K562 (cell line): ENCODE measurements at regions not wholly inside any gene's neighbourhood (a gene's known extent, or its start where the extent isn't known, plus 50 kb on each side); places are given as distances from the start of the nearest gene placed in this dataset.

Experiments
- ATAC-seq: fragments of 200-7000 bp; cut with Tn5 transposase; 3 replicates; pipeline ENCODE4 v1.9.1; 2020; ENCODE audit warnings: moderate library complexity
- BruUV-seq: library from RNA; stranded (reverse); fragments of 400-500 nt; replicated peaks from 2 replicates; lab custom pipeline; 2021; lab: Mats Ljungman, UMichigan
- CTCF ChIA-PET: fragments of 300-600 bp; formaldehyde crosslinking; extraction: SDS; loops from one replicate; lab custom pipeline; 2021; ENCODE audit warnings: low intra/inter-chr PET ratio; lab: Yijun Ruan, JAX
- POLR2A ChIA-PET: fragments of 300-600, 350-650 bp; sonication (Branson Sonifier 250); formaldehyde crosslinking; extraction: SDS; loops from one replicate; lab custom pipeline; 2021; ENCODE audit warnings: antibody characterized with exemption, inconsistent platforms; lab: Yijun Ruan, JAX
- DNase-seq, 4 experiments: peaks; one replicate each; pipeline versions ENCODE4 v3.0.0 to v3.0.0-alpha.2; 2011 to 2018; ENCODE audit warnings: low spot score in 3 of 4, mixed read lengths in 3 of 4; ENCODE audit errors: extremely low read depth in 1 of 4
- FAIRE-seq: peaks from 2 replicates; lab custom pipeline; 2011; peaks lifted over from hg19 to GRCh38; lab: Jason Lieb, UNC
- H2AFZ ChIP-seq: 2 replicates; pipeline ENCODE4 v1.6.0; 2011; ENCODE audit warnings: low read depth, low read length, control low read depth, inconsistent platforms
- H3K27ac ChIP-seq: fragments of 200-600 bp; 3 replicates; pipeline ENCODE4 v1.8.0; 2011; ENCODE audit warnings: low read depth, mild to moderate bottlenecking, control low read depth, inconsistent platforms, low read length, moderate library complexity, mixed read lengths; ENCODE audit errors: extremely low read depth
- H3K27me3 ChIP-seq, 2 experiments: fragments of 300-600 bp in 1 of 2; 2 replicates in 1 of 2; 3 replicates in 1 of 2; pipeline versions ENCODE4 v1.6.0 to v1.8.0; 2011; ENCODE audit warnings: inconsistent platforms in 2 of 2, low read length in 2 of 2, mild to moderate bottlenecking in 1 of 2, mixed read lengths in 1 of 2, moderate library complexity in 1 of 2; ENCODE audit not compliant: control insufficient read depth in 2 of 2, insufficient read depth in 2 of 2
- H3K36me3 ChIP-seq: fragments of 300-600 bp; 3 replicates; pipeline ENCODE4 v1.8.0; 2011; ENCODE audit warnings: mild to moderate bottlenecking, low read length, inconsistent platforms; ENCODE audit not compliant: control insufficient read depth, insufficient read depth
- H3K4me1 ChIP-seq, 2 experiments: fragments of 200-600 bp in 1 of 2; replicated peaks in 1 of 2; 2 replicates in 1 of 2; 3 replicates in 1 of 2; pipeline versions ENCODE4 v1.5.1 to v1.8.0; 2011; ENCODE audit warnings: inconsistent platforms in 2 of 2, low read length in 2 of 2, mild to moderate bottlenecking in 1 of 2, mixed read lengths in 1 of 2, moderate library complexity in 1 of 2; ENCODE audit not compliant: control insufficient read depth in 2 of 2, insufficient read depth in 2 of 2
- H3K4me2 ChIP-seq: 2 replicates; pipeline ENCODE4 v1.6.1; 2011; ENCODE audit warnings: low read length, control low read depth, inconsistent platforms, mixed read lengths; ENCODE audit not compliant: insufficient read depth
- H3K4me3 ChIP-seq: fragments of 200-600 bp; sonication (generic), shearing (Covaris generic); 2 replicates; pipeline ENCODE4 v1.5.1; 2016; ENCODE audit warnings: control low read depth, inconsistent platforms
- H3K79me2 ChIP-seq: fragments of 200-600 bp; 3 replicates; pipeline ENCODE4 v1.8.0; 2011; ENCODE audit warnings: low read length, inconsistent platforms; ENCODE audit not compliant: control insufficient read depth, insufficient read depth
- H3K9ac ChIP-seq, 2 experiments: 2 replicates each; pipeline versions ENCODE4 v1.6.0 to v1.6.1; 2011; ENCODE audit warnings: low read depth in 2 of 2, low read length in 2 of 2, control low read depth in 1 of 2, inconsistent platforms in 1 of 2, mild to moderate bottlenecking in 1 of 2, mixed read lengths in 1 of 2; ENCODE audit not compliant: insufficient read depth in 1 of 2
- H3K9me1 ChIP-seq: one replicate; pipeline ENCODE4 v1.6.0; 2011; ENCODE audit warnings: inconsistent platforms, mild to moderate bottlenecking, low read length, moderate library complexity; ENCODE audit not compliant: control insufficient read depth, insufficient read depth
- H3K9me3 ChIP-seq: replicated peaks from 2 replicates; pipeline ENCODE4 v1.5.1; 2011; ENCODE audit warnings: low read depth, low read length, inconsistent platforms; ENCODE audit not compliant: control insufficient read depth, insufficient read depth
- H4K20me1 ChIP-seq: replicated peaks from 2 replicates; pipeline ENCODE4 v1.6.1; 2011; ENCODE audit warnings: low read length, inconsistent platforms, mixed read lengths; ENCODE audit not compliant: control insufficient read depth, insufficient read depth
- CEBPZ ChIP-seq: fragments of 150-350 bp; IDR thresholded peaks from 2 replicates; pipeline ENCODE4 v1.6.1; 2014; ENCODE audit warnings: low read depth, mild to moderate bottlenecking, low read length, borderline replicate concordance
- CHD1 ChIP-seq: fragments of 200-600 bp; sonication (generic); IDR thresholded peaks from one replicate; pipeline ENCODE4 v1.6.1; 2012; ENCODE audit warnings: mild to moderate bottlenecking, moderate library complexity, low read length, inconsistent platforms
- CTCF ChIP-seq, 3 experiments: IDR thresholded peaks in 2 of 3; conservative IDR thresholded peaks in 1 of 3; 2 replicates each; pipeline ENCODE4 v1.5.1; 2011 to 2012; ENCODE audit warnings: low read length in 3 of 3, mild to moderate bottlenecking in 3 of 3, control low read depth in 2 of 3, improper control_type of control experiment in 1 of 3, inconsistent platforms in 1 of 3, low read depth in 1 of 3, mixed read lengths in 1 of 3, moderate library complexity in 1 of 3; ENCODE audit not compliant: insufficient read depth in 2 of 3
- FOXA3 ChIP-seq, 2 experiments: fragments of 450-650 bp in 1 of 2; sonication (generic) in 1 of 2; formaldehyde crosslinking; IDR thresholded peaks in 1 of 2; conservative IDR thresholded peaks in 1 of 2; 2 replicates each; pipeline versions ENCODE4 v1.4.0 to v1.8.0; 2020 to 2022; ENCODE audit warnings: mild to moderate bottlenecking in 2 of 2, missing genetic modification reagents in 1 of 2
- NCOA6 ChIP-seq: fragments of 450-650 bp; IDR thresholded peaks from 2 replicates; pipeline ENCODE4 v1.6.1; 2017; ENCODE audit warnings: mild to moderate bottlenecking
- STAT5A ChIP-seq: IDR thresholded peaks from 2 replicates; pipeline ENCODE4 v1.6.1; 2012; ENCODE audit warnings: low read length, inconsistent platforms, borderline replicate concordance
- WGBS: fragments of 100-300 bp; shearing (Covaris generic); methylation state at CpG from one replicate; pipeline ENCODE4 v1.1.6; 2016; ENCODE audit warnings: low coverage, mixed read lengths; ENCODE audit not compliant: insufficient coverage; ENCODE audit errors: missing lambda C conversion rate; 5-methylcytosine and 5-hydroxymethylcytosine counted together
- in situ Hi-C: fragments of 300-500 bp; cut with MboI; formaldehyde crosslinking; loops from 4 replicates; pipeline ENCODE4 v1.15.0; 2018; ENCODE audit warnings: inconsistent platforms, mixed read lengths
- intact Hi-C: fragments of 100-400 bp; cut with micrococcal nuclease; formaldehyde crosslinking; loops from 2 replicates; pipeline ENCODE4 v1.14.2; 2022
- TF ChIP-seq, protein P1 (sequence below), 2 experiments: fragments of 450-650 bp in 1 of 2; IDR thresholded peaks; 2 replicates each; pipeline ENCODE4 v1.6.1; 2011 to 2017; ENCODE audit warnings: low read depth in 2 of 2, antibody characterized with exemption in 1 of 2, borderline replicate concordance in 1 of 2, low read length in 1 of 2, mild to moderate bottlenecking in 1 of 2, mixed read lengths in 1 of 2; ENCODE audit not compliant: control insufficient read depth in 1 of 2
- TF ChIP-seq, protein P2 (sequence below): fragments of 200-400 bp; formaldehyde crosslinking; IDR thresholded peaks from 2 replicates; pipeline ENCODE4 v1.6.1; 2017; ENCODE audit warnings: mild to moderate bottlenecking, low read depth, low read length, moderate library complexity
- TF ChIP-seq, protein P3 (sequence below): fragments of 200-800 bp; sonication (Bioruptor generic); IDR thresholded peaks from 2 replicates; pipeline ENCODE4 v1.6.1; 2017; ENCODE audit warnings: missing genetic modification characterization, missing compliant biosample characterization

GRCh38 chr3:7973006-7973405 is 528.6 kb upstream of the LMCD1 start:
- intact Hi-C loops, result no loop called here
- no peak overlapping the region for H3K4me2 ChIP-seq
- DNase-seq, result no peak
- POLR2A ChIA-PET, result no interaction called here
- H3K9me3 ChIP-seq, result no peaks in the 10 kb centered on the region; the same call in 1 of the 2 replicates
- no TSS peak for BruUV-seq
- H2AFZ ChIP-seq, result no peak overlapping the region
- 0% methylated on average over 1 of the region's 1 CpG for WGBS
- no peaks in the 10 kb centered on the region for H3K4me1 ChIP-seq
- CTCF ChIA-PET, result no interaction called here
- no peaks in the 10 kb centered on the region for H3K9me1 ChIP-seq
- H3K36me3 ChIP-seq, result no peaks in the 10 kb centered on the region
- FAIRE-seq, result no peak
- no peaks in the 10 kb centered on the region for H4K20me1 ChIP-seq
- H3K79me2 ChIP-seq, result no peaks in the 10 kb centered on the region
- no peak overlapping the region for H3K27ac ChIP-seq
- H3K27me3 ChIP-seq, result no peaks in the 10 kb centered on the region
- ATAC-seq, result no peak
- no peak overlapping the region for H3K9ac ChIP-seq
- no peak overlapping the region for H3K4me3 ChIP-seq
- in situ Hi-C loops, result no loop called here
- no peak for TF ChIP-seq NCOA6
- TF ChIP-seq STAT5A, result no peak
- TF ChIP-seq, protein P1, sequence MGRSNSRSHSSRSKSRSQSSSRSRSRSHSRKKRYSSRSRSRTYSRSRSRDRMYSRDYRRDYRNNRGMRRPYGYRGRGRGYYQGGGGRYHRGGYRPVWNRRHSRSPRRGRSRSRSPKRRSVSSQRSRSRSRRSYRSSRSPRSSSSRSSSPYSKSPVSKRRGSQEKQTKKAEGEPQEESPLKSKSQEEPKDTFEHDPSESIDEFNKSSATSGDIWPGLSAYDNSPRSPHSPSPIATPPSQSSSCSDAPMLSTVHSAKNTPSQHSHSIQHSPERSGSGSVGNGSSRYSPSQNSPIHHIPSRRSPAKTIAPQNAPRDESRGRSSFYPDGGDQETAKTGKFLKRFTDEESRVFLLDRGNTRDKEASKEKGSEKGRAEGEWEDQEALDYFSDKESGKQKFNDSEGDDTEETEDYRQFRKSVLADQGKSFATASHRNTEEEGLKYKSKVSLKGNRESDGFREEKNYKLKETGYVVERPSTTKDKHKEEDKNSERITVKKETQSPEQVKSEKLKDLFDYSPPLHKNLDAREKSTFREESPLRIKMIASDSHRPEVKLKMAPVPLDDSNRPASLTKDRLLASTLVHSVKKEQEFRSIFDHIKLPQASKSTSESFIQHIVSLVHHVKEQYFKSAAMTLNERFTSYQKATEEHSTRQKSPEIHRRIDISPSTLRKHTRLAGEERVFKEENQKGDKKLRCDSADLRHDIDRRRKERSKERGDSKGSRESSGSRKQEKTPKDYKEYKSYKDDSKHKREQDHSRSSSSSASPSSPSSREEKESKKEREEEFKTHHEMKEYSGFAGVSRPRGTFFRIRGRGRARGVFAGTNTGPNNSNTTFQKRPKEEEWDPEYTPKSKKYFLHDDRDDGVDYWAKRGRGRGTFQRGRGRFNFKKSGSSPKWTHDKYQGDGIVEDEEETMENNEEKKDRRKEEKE (IDR thresholded peaks at IDR 0.05; ENCODE audit: borderline replicate concordance in 1 of 2, control insufficient read depth in 1 of 2, low read depth in 2 of 2, low read length in 1 of 2), result no peak
- TF ChIP-seq CTCF (IDR thresholded peaks at IDR 0.05 in 2 of 3, conservative IDR thresholded peaks at IDR 0.05 in 1 of 3; ENCODE audit: insufficient read depth in 2 of 3, low read depth in 1 of 3, low read length in 3 of 3), result no peak
- no peak for TF ChIP-seq CHD1
- TF ChIP-seq FOXA3 (CRISPR knock-in tag; conservative IDR thresholded peaks at IDR 0.05 in 1 of 2, IDR thresholded peaks at IDR 0.05 in 1 of 2), result no peak
- TF ChIP-seq, protein P2, sequence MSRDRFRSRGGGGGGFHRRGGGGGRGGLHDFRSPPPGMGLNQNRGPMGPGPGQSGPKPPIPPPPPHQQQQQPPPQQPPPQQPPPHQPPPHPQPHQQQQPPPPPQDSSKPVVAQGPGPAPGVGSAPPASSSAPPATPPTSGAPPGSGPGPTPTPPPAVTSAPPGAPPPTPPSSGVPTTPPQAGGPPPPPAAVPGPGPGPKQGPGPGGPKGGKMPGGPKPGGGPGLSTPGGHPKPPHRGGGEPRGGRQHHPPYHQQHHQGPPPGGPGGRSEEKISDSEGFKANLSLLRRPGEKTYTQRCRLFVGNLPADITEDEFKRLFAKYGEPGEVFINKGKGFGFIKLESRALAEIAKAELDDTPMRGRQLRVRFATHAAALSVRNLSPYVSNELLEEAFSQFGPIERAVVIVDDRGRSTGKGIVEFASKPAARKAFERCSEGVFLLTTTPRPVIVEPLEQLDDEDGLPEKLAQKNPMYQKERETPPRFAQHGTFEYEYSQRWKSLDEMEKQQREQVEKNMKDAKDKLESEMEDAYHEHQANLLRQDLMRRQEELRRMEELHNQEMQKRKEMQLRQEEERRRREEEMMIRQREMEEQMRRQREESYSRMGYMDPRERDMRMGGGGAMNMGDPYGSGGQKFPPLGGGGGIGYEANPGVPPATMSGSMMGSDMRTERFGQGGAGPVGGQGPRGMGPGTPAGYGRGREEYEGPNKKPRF, result no peak
- TF ChIP-seq, protein P3, sequence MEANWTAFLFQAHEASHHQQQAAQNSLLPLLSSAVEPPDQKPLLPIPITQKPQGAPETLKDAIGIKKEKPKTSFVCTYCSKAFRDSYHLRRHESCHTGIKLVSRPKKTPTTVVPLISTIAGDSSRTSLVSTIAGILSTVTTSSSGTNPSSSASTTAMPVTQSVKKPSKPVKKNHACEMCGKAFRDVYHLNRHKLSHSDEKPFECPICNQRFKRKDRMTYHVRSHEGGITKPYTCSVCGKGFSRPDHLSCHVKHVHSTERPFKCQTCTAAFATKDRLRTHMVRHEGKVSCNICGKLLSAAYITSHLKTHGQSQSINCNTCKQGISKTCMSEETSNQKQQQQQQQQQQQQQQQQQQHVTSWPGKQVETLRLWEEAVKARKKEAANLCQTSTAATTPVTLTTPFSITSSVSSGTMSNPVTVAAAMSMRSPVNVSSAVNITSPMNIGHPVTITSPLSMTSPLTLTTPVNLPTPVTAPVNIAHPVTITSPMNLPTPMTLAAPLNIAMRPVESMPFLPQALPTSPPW (CRISPR knock-in tag), result no peak
- TF ChIP-seq CEBPZ, result no peak
